Activated CD8-positive, alpha-beta memory T cell treated with anti-CD3 and anti-CD28 coated beads, Interleukin-2, amount 50 U/mL, for 1 hour (primary cell): ENCODE measurements at regions not wholly inside any gene's neighbourhood (a gene's known extent, or its start where the extent isn't known, plus 50 kb on each side); places are given as distances from the start of the nearest gene placed in this dataset.

ENCODE experiments used
- DNase-seq: peaks from one replicate; pipeline ENCODE4 v3.0.0-alpha.2; 2020; ENCODE audit errors: extremely low read depth

GRCh38 chr18:78589916-78590437 is 389.6 kb upstream of the SALL3 start:
- no peak for DNase-seq

- no peak for DNase-seq
Observed at GRCh38 chr18:78595453-78595852, 384.2 kb upstream of the SALL3 start.

- no peak for DNase-seq
Observed at GRCh38 chr18:78595924-78596573, 383.6 kb upstream of the SALL3 start.

GRCh38 chr18:78596794-78597345 is 382.7 kb upstream of the SALL3 start:
- DNase-seq: no peak

- DNase-seq: no peak
Observed at GRCh38 chr18:78601349-78601748, 378.3 kb upstream of the SALL3 start.

GRCh38 chr18:78601923-78602322 is 377.7 kb upstream of the SALL3 start:
- DNase-seq: no peak

- no peak for DNase-seq
Observed at GRCh38 chr18:78602430-78602829, 377.2 kb upstream of the SALL3 start.

- DNase-seq: no peak
Observed at GRCh38 chr18:78603102-78603983, 376.3 kb upstream of the SALL3 start.

- DNase-seq: no peak
Observed at GRCh38 chr18:78605255-78605654, 374.4 kb upstream of the SALL3 start.

- DNase-seq: no peak
Observed at GRCh38 chr18:78607221-78607620, 372.4 kb upstream of the SALL3 start.

- DNase-seq: no peak
Observed at GRCh38 chr18:78607784-78608183, 371.8 kb upstream of the SALL3 start.

- DNase-seq: no peak
Observed at GRCh38 chr18:78610179-78610578, 369.4 kb upstream of the SALL3 start.

GRCh38 chr18:78611201-78611800 is 368.3 kb upstream of the SALL3 start:
- DNase-seq: no peak

GRCh38 chr18:78611869-78612268 is 367.7 kb upstream of the SALL3 start:
- DNase-seq: no peak

GRCh38 chr18:78612318-78612717 is 367.3 kb upstream of the SALL3 start:
- DNase-seq: no peak

- DNase-seq: no peak
Observed at GRCh38 chr18:78612801-78613200, 366.8 kb upstream of the SALL3 start.

- no peak for DNase-seq
Observed at GRCh38 chr18:78618726-78619125, 360.9 kb upstream of the SALL3 start.

GRCh38 chr18:78619854-78620253 is 359.8 kb upstream of the SALL3 start:
- DNase-seq: no peak

- DNase-seq: no peak
Observed at GRCh38 chr18:78620326-78620725, 359.3 kb upstream of the SALL3 start.

GRCh38 chr18:78621141-78621755 is 358.4 kb upstream of the SALL3 start:
- DNase-seq: no peak

GRCh38 chr18:78622251-78622906 is 357.2 kb upstream of the SALL3 start:
- no peak for DNase-seq
